ENCODE measurements at regions not wholly inside any gene's neighbourhood (a gene's known extent, or its start where the extent isn't known, plus 50 kb on each side); places are given as distances from the start of the nearest gene placed in this dataset.

- TF ChIP-seq CTCF (IDR thresholded peaks at IDR 0.05; ENCODE audit: low read length) (no peak), EZH2 (IDR thresholded peaks at IDR 0.05; ENCODE audit: borderline replicate concordance, low read length) (no peak)
Measured at GRCh38 chr12:91874086-91874865, 271.4 kb downstream of the BTG1 start.
